ENCODE measurements at regions not wholly inside any gene's neighbourhood (a gene's known extent, or its start where the extent isn't known, plus 50 kb on each side); places are given as distances from the start of the nearest gene placed in this dataset.

- no peak for DNase-seq
These were observed 135.4 kb downstream of the SLITRK6 start for GRCh38 chr13:85663856-85664255.

DNA sequence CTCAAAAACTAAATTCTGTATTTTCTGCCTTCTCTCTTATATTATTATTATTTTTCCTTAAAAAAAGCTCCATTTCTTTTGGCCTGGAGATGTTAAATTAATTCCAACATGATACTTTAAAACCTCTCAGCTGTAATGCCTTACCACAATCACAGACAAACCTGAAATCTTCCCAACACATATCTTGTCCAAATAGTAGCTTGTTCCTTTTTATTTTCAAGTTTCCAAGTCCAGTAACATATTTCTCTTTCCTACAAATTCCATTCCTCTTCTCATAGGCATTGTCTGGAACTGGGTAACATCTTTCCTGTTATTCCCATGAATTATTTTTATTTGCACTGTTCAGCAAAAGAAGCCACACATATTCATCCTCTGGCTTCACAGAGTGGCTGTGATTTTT is 137.0 kb downstream of the SLITRK6 start:
- DNase-seq = no peak

- DNase-seq = no peak
These were observed 137.5 kb downstream of the SLITRK6 start for GRCh38 chr13:85661675-85662074.

GRCh38 chr13:85659493-85659892 is 139.7 kb downstream of the SLITRK6 start:
- peak; percentile 52 for DNase-seq

DNA sequence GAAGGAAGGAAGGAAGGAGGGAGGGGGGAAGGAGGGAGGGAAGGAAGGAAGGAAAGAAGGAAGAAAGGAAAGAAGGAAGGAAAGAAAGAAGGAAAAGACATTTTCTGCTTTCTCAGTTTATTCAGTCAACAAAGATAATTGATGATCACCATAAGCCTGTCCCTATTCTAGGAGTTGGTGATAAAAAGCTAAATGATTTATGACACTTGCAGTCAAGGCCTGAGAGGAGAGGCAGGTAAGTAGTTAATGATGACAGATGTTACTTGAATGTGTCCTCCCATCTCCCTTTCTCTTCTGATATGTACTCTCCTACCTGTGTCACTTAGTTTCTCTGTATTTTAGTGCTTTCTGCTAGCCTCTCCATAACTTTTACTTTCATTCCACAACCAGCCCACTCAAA is 141.3 kb downstream of the SLITRK6 start:
- DNase-seq = no peak

DNA sequence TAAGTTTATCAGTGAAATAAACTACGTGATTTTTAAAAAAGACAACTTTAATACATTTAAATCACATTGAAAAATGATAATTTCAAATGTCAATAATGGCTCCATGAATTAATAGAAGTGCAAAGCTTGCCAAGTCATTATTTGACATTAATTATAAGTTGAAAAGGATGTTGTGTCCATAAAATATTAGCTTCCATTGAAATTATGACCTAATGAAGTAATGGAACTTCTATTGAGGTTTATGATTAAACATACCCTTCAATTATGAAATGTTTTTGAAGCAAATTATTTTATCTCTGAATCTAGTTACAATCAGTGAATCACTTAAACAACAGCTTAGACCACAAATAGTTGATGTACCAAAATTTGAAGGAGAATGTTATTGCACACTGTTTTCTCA is 144.2 kb downstream of the SLITRK6 start:
- no peak for DNase-seq

- no peak for DNase-seq
These were observed 145.0 kb downstream of the SLITRK6 start for GRCh38 chr13:85654227-85654626.

- DNase-seq = no peak
These were observed 145.5 kb downstream of the SLITRK6 start for GRCh38 chr13:85653681-85654080.

GRCh38 chr13:85652491-85652890 is 146.7 kb downstream of the SLITRK6 start:
- no peak for DNase-seq

GRCh38 chr13:85651440-85651839 is 147.8 kb downstream of the SLITRK6 start:
- DNase-seq = no peak

GRCh38 chr13:85650613-85651012 is 148.6 kb downstream of the SLITRK6 start:
- DNase-seq = no peak

DNA sequence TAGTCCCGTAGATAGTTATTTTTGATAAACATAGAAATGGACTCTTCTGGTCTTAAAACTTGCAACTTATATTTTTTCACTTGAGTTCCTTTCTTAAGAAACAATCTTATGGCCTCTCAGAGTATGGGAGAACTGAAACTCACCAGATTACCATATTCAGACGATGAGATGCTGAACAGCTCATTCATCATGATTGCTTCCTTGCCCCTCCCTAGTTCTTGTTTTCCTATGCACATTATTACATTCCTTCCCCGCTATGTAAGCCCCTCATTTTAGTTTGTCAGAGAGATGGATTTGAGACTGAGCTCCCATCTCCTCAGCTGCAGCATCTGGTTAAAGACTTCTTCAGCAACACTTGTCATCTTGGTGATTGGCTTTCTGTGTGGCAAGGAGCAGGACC is 158.5 kb downstream of the SLITRK6 start:
- DNase-seq = no peak

DNA sequence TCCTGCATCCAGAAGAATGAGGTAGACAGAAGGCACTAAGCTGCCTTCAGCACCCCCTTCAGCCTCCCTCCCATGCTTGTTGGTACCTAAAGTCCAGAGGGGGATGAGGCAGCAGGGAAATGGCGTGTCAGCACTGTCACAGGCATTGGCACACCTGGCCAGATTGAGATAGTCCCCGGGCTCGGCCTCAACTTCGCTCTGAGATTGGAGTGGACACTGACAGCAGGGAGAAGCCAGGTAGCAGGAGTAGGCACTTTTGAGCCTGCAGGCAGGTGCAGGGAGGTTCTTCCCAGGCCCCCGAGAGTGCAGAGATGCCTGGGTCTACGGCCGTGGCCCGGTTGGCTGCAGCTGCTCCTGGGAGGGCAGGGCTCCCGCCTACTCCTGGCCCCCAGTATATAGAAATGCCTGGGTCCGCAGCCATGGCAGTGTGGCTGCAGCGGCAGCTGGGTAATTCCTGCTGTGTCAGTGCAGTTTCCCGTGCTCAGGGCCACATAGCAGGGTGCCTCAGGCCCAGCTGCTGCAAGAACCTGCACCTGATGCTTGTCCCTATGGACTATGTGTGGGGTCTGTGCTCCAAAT is 160.3 kb downstream of the SLITRK6 start:
- no peak for DNase-seq

- DNase-seq = no peak
These were observed 161.0 kb downstream of the SLITRK6 start for GRCh38 chr13:85638265-85638664.

GRCh38 chr13:85632526-85633195 is 166.6 kb downstream of the SLITRK6 start:
- DNase-seq = no peak

DNA sequence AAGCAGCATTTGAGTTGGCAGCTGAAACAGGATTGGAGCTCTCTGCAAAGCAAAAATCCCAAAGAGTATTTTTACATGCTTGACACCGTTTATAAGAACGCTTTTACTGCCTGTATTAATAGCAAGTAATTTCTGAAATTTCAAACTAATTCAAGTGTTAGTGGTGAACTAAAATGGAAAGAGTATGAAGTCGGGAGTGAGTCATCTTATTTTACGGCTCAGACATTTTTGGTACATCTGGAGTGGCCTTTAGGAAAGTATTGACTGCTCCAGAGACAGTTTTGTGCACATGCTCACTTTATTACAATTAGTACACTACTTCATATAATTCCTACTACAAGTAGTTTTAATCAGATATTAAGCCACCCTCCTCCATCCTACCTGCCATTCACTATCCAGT is 167.4 kb downstream of the SLITRK6 start:
- no peak for DNase-seq

DNA sequence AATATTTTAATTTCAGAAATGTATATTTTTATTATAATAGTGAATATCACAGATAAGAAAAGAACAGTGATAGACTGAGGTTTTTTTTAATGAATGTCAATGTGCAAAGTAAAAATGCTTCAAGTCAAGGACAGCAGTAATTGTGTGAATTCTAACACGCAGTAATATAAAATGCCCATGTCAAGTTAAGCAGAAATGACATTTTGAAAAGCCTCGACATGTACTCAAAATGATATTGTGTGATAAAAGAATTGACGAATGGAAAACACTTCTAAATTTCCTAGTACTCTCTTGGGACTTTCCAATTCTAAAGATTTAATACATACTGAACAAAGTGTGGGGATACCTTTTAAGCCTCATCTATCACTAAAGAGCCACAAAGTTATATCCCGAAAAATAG is 172.6 kb downstream of the SLITRK6 start:
- no peak for DNase-seq

GRCh38 chr13:85619321-85619720 is 179.9 kb downstream of the SLITRK6 start:
- no peak for DNase-seq

GRCh38 chr13:85618521-85618920 is 180.7 kb downstream of the SLITRK6 start:
- DNase-seq = no peak

DNA sequence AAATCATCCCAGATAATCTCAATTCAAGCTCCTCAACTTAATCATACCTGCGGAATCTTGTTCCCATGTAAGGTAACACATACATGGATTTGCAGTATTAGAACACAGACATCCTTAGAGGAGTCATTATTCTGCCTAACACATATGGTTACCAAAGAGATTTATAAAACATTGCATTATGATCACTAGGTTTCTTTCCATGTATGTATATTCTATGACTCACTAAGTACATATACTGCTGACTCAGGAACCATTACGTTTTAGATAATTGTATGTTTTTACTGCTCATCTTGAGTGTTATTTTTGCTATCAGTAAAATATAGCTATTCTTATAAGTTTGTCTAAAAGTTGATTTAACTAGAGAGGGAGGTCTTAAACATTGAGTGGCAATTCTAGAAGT is 182.9 kb downstream of the SLITRK6 start:
- DNase-seq = no peak

DNA sequence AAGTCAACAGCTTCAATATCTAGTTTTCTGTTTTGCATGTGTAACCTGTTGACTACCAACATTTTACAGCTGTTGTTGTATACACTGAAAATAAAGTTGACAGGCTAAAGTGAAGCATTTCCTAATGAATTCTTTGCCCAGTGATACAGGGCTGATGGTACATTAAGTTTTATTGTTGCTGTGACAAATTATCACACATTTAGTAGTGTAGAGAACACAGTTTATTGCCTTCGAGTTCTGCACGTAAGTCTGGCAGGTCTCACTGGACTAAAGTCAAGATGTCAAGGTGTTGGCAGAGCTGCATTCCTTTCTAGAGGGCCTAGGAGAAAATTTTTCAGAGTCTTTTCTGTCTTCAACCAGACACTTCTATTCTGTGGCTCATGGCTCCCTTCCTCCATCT is 184.2 kb downstream of the SLITRK6 start:
- no peak for DNase-seq

DNA sequence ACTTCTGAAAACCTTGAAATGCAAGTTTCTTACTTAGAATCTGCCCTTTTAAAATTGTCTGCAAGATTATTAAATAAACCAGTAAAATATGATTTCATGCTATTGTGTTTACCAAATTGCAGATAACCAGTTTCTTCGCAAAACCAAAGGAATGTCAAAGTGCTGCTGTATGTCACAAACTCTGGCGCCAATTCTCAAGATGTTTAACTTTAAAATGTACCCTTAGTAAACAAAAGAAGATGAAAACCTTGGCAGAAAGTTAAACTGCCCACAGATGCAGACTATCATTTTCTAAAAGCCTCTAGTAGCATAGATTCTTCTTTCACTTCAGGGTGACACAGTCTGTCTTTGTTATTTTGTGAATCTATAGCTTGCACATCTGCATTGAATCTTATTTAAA is 189.2 kb downstream of the SLITRK6 start:
- DNase-seq = no peak

- no peak for DNase-seq
These were observed 190.9 kb downstream of the SLITRK6 start for GRCh38 chr13:85608255-85608829.

DNA sequence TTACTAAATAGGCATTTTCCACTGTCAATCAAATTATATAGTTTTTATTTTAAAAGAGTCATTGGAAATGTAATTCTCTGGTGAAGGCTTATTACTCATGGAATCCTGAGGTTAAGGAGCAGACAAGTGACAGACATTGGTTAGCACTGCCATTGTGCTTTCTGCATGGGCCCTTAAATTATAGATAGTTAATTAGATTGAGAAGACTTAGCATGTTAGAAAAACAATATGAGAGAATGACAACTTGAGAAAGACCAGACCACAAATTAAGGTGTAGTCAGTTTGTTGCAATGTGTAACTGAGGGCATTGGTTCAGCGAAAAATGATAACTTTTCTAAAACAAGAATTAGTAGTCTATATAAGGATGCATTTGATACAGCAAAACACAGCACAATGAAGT is 195.5 kb downstream of the SLITRK6 start:
- no peak for DNase-seq

DNA sequence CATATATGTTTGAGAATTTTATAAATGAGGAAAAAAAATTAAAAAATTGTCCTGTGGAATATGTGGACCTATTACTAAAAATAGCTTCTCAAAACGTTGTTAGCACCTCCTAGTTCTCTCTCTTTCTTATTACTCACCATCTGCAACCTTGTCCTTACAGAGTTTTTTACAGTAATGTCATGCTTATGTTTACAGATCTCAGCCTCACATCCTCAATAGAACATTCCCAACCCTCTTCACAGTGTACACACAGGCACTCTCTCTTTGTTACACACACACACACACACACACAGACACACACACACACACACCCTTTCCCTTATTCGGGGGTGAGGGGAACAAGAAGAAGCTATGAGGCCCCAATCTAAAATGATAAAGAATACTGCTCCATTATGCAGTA is 197.7 kb downstream of the SLITRK6 start:
- no peak for DNase-seq

Data from NCI-H226 (cell line).